ENCODE measurements at regions not wholly inside any gene's neighbourhood (a gene's known extent, or its start where the extent isn't known, plus 50 kb on each side); places are given as distances from the start of the nearest gene placed in this dataset.
"Not testable (repeated sequence)": the region's sequence is repeated elsewhere in the genome, so short reads cannot be mapped to it uniquely, and the experiment has no call there.

- intact Hi-C loops (cut with DNase I; ENCODE audit: low total_unique reads) = no loop called here
- DNase-seq (no peak), ATAC-seq (no peak)
- TF ChIP-seq POLR2A (IDR thresholded peaks at IDR 0.05) = no peak
- no peak for TF ChIP-seq CTCF (IDR thresholded peaks at IDR 0.05 in 4 of 5, conservative IDR thresholded peaks at IDR 0.05 in 1 of 5)
- in situ Hi-C loops (cut with MboI; ENCODE audit: low sequenced_read_pairs in 4 of 4) = no loop called here
- no peaks in the 10 kb centered on the region for H3K36me3 ChIP-seq
- no peaks in the 10 kb centered on the region for H3K4me1 ChIP-seq
- no peaks in the 10 kb centered on the region for H3K27me3 ChIP-seq
- H3K27ac ChIP-seq = no peak overlapping the region
- H3K9me3 ChIP-seq = no peaks in the 10 kb centered on the region
- no peak overlapping the region for H3K4me3 ChIP-seq
Measured at GRCh38 chr1:157431751-157432150, 120.6 kb downstream of the FCRL5 start.

- TF ChIP-seq CTCF (IDR thresholded peaks at IDR 0.05 in 4 of 5, conservative IDR thresholded peaks at IDR 0.05 in 1 of 5) = no peak
- TF ChIP-seq POLR2A (IDR thresholded peaks at IDR 0.05) = no peak
- DNase-seq (no peak), ATAC-seq (no peak)
- Histone ChIP-seq H3K27me3 (no peaks in the 10 kb centered on the region), H3K36me3 (no peaks in the 10 kb centered on the region), H3K27ac (no peak overlapping the region), H3K4me1 (no peaks in the 10 kb centered on the region), H3K9me3 (no peaks in the 10 kb centered on the region), H3K4me3 (no peak overlapping the region)
- intact Hi-C loops (cut with DNase I; ENCODE audit: low total_unique reads) = no loop called here
- in situ Hi-C loops (cut with MboI; ENCODE audit: low sequenced_read_pairs in 4 of 4) = no loop called here
Measured at GRCh38 chr1:157429601-157430240, 122.6 kb downstream of the FCRL5 start.

- H3K27me3 ChIP-seq; DNase-seq; H3K4me3 ChIP-seq; H3K9me3 ChIP-seq; ATAC-seq; intact Hi-C loops (cut with DNase I; ENCODE audit: low total_unique reads); H3K36me3 ChIP-seq; H3K27ac ChIP-seq; H3K4me1 ChIP-seq; in situ Hi-C loops (cut with MboI; ENCODE audit: low sequenced_read_pairs in 4 of 4): not testable (repeated sequence)
Measured at GRCh38 chr1:157423764-157424163, 128.6 kb downstream of the FCRL5 start.

- Histone ChIP-seq H3K9me3 (no peaks in the 10 kb centered on the region), H3K27me3 (no peaks in the 10 kb centered on the region), H3K36me3 (no peaks in the 10 kb centered on the region), H3K27ac (no peak overlapping the region), H3K4me3 (no peak overlapping the region), H3K4me1 (no peaks in the 10 kb centered on the region)
- in situ Hi-C loops (cut with MboI; ENCODE audit: low sequenced_read_pairs in 4 of 4) = no loop called here
- no peak for ATAC-seq
- DNase-seq = no peak
- TF ChIP-seq POLR2A (IDR thresholded peaks at IDR 0.05) (no peak), CTCF (IDR thresholded peaks at IDR 0.05 in 4 of 5, conservative IDR thresholded peaks at IDR 0.05 in 1 of 5) (no peak)
- intact Hi-C loops (cut with DNase I; ENCODE audit: low total_unique reads) = no loop called here
Measured at GRCh38 chr1:157419845-157420542, 132.3 kb downstream of the FCRL5 start.

GRCh38 chr1:157418659-157419058 is 133.7 kb downstream of the FCRL5 start:
- no peaks in the 10 kb centered on the region for H3K27me3 ChIP-seq
- no peaks in the 10 kb centered on the region for H3K4me1 ChIP-seq
- H3K27ac ChIP-seq = no peak overlapping the region
- no peak for ATAC-seq
- TF ChIP-seq POLR2A (IDR thresholded peaks at IDR 0.05) (no peak), CTCF (IDR thresholded peaks at IDR 0.05 in 4 of 5, conservative IDR thresholded peaks at IDR 0.05 in 1 of 5) (no peak)
- no peaks in the 10 kb centered on the region for H3K36me3 ChIP-seq
- DNase-seq = no peak
- no peak overlapping the region for H3K4me3 ChIP-seq
- H3K9me3 ChIP-seq = no peaks in the 10 kb centered on the region
- in situ Hi-C loops (cut with MboI; ENCODE audit: low sequenced_read_pairs in 4 of 4) = no loop called here
- intact Hi-C loops (cut with DNase I; ENCODE audit: low total_unique reads) = no loop called here

All from gastrocnemius medialis (tissue), 4 donors.